ENCODE measurements at regions not wholly inside any gene's neighbourhood (a gene's known extent, or its start where the extent isn't known, plus 50 kb on each side); places are given as distances from the start of the nearest gene placed in this dataset.

GRCh38 chr1:244231572-244232315, 180.7 kb downstream of the ZBTB18 start:
- TF ChIP-seq CTCF (IDR thresholded peaks at IDR 0.05) (no peak), ZNF138 (CRISPR knock-in tag; conservative IDR thresholded peaks at IDR 0.05) (no peak), TEAD1 (CRISPR knock-in tag; IDR thresholded peaks at IDR 0.05) (no peak), TEAD4 (CRISPR knock-in tag; IDR thresholded peaks at IDR 0.05) (no peak), ESRRA (CRISPR knock-in tag; IDR thresholded peaks at IDR 0.05; ENCODE audit: borderline replicate concordance) (no peak), TP53 (CRISPR knock-in tag; IDR thresholded peaks at IDR 0.05) (no peak), ATF1 (CRISPR knock-in tag; IDR thresholded peaks at IDR 0.05) (no peak), USF2 (CRISPR knock-in tag; IDR thresholded peaks at IDR 0.05) (no peak)
